Stimulated activated CD8-positive, alpha-beta memory T cell treated with anti-CD3 and anti-CD28 coated beads, Interleukin-7, amount 100 ng/mL, for 1 hour (primary cell): ENCODE measurements at regions not wholly inside any gene's neighbourhood (a gene's known extent, or its start where the extent isn't known, plus 50 kb on each side); places are given as distances from the start of the nearest gene placed in this dataset.
"Not testable (repeated sequence)": the region's sequence is repeated elsewhere in the genome, so short reads cannot be mapped to it uniquely, and the experiment has no call there.

ENCODE experiments used
- DNase-seq, 2 donors: peaks; one replicate each; pipeline ENCODE4 v3.0.0-alpha.2; 2020; ENCODE audit warnings: low read depth in 2 of 2

DNA sequence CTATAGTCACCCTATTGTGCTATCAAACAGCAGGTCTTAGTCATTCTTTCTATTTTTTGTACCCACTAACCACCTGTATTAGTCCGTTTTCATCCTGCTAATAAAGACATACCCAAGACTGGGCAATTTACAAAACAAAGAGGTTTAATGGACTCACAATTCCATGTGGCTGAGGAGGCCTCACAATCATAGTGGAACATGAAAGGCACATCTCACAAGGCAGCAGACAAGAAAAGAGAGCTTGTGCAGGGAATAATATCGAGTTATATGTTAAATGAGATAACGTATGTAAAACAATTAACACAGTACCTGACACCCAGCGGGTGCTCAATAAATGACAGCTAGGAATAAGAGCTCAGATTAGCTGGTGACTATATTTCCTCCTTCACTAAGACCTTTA lies 88.1 kb upstream of the WDR44 start:
- DNase-seq = no peak

DNA sequence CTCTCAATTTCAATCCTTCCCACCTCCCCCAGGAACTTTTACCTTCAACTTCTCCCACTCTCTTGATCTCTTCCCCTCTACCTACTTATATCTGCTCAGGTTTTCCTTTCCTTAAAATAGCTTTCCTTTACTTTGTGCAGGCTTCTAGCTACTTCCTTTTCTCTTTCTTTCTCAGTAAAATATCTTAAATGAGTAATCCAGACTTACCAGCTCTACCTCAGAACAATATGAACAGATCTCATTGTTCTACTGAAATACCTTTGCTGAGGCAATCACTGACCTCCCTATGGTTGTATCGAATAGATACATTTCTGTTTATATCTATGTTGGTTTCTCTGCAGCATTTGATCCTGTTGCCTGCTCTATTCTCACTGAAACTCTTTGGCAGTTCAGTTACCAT lies 86.7 kb upstream of the WDR44 start:
- no peak for DNase-seq

DNA sequence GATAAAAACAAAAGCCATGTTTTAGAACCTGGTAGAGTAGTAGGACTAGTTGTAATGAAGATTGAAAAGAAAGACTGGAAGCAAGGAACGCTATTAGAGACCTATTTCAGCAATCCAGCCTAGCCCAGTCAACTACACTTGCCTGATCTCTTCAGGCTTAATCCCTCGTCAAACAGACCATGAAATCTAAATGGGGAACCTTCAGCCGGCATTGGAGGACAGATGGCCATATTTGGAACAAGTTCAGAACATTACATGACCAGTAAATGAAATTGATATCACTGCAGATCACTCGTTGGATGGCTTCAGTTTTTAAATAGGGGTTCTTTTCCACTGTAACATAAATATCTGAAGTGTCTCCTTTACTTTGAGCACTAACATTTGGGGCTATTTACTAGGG lies 84.8 kb upstream of the WDR44 start:
- no peak for DNase-seq

DNA sequence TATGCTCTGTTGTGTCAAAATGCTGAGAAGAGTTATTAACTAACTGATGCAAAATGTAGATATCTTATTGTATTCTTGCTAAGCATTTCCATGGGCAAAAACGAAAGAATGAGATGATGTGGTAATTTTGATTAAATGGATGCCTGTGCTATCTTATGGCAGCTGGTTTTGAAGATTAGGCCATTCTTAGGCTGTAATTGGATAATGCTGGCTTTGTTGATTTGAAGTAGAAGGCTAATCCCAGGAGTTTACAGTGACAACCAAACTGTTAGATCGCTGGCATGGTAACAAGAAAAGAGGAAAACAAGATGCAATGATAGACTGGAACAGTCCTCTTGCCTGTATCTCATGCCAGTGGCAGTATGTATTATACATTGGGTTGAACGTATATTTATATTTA lies 74.1 kb upstream of the WDR44 start:
- no peak for DNase-seq

DNA sequence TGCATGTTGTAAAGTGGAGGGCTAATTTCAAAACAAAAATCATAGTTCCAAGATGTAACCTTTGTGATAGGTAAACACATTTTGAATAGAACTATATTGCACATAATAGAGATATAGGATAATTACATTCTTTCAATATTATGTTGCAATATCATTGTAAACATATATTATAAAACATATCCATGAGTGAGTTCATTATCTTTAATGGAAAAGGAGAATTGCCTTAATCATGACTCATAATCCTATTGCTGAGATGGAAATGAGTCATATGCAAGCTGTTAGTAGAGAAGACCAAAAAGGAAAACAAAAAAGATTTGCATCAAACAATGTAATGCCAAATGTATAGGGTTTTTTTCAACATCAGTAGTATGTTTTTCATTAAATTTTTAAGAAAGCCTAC lies 73.7 kb upstream of the WDR44 start:
- DNase-seq = no peak

DNA sequence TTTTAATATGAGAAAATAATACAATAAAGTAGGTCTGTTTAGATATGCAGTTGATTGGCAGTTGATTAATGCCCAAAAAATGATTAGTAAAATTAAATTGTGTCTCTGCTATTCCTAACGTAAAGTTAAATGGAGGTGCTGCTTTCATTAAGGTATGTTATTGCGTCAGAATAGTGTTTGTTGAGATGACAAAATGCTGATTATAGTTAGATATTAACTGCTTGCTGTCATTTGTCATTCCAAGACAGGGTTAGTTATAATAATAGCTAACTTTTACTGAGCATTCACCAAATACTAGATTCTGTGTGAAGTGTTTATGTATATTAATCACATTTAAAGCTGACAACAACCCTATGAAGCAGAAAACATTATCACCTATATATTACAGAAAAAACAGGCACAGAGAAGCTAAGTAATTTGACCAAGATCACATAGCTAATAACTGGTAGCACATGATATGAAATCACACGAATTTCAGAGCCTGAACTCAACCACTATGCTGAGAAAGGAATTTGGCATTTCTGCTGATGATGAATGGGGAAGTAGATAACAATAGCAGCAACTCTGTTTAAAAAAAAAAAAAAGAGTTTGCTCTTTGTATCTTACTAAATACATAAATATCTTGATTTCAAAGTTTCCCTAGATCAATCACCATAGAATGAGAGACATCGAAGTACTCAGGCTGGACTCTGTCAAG lies 59.7 kb upstream of the WDR44 start:
- DNase-seq = no peak

DNA sequence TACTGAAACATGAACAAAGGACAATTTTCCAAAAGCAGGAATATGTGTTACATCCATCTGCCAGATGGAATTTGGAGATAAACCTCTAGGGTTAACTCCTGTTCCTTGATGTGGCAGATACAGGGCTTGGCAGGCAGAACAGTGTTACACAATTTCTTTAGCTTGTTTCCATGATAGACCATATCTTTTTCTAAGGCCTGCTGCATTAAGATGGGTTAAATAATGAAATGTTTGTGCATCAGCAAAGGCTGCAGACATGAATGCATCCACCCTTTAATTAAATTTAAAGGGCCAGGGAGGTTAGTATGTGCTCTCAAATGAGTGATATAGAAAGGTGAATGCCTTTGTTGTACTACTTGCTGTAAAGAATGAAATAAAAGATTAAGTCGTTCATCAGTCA lies 50.1 kb upstream of the WDR44 start:
- DNase-seq = not testable (repeated sequence)
